Breast epithelium (tissue), 3 donors: ENCODE measurements at regions not wholly inside any gene's neighbourhood (a gene's known extent, or its start where the extent isn't known, plus 50 kb on each side); places are given as distances from the start of the nearest gene placed in this dataset.

Source experiments
- CTCF ChIP-seq, 3 donors: fragments of 450-650 bp; IDR thresholded peaks; one replicate each; pipeline ENCODE4 v1.5.1; 2016 to 2017; ENCODE audit warnings: antibody characterized with exemption in 3 of 3, mild to moderate bottlenecking in 3 of 3, moderate library complexity in 3 of 3
- POLR2A ChIP-seq: fragments of 450-650 bp; IDR thresholded peaks from one replicate; pipeline ENCODE4 v1.6.1; 2016; ENCODE audit warnings: antibody characterized with exemption, mild to moderate bottlenecking, moderate library complexity

GRCh38 chr4:14249226-14249625 lies 621.7 kb upstream of the BOD1L1 start:
- TF ChIP-seq CTCF (IDR thresholded peaks at IDR 0.05) (no peak), POLR2A (no peak)
